GM23338 (cell line): ENCODE measurements at regions not wholly inside any gene's neighbourhood (a gene's known extent, or its start where the extent isn't known, plus 50 kb on each side); places are given as distances from the start of the nearest gene placed in this dataset.

Source experiments
- ATAC-seq: fragments of 200-7000 bp; cut with Tn5 transposase; 3 replicates; pipeline ENCODE4 v1.9.1; 2020
- DNase-seq: peaks from one replicate; pipeline ENCODE4 v3.0.0-alpha.2; 2015; ENCODE audit warnings: low spot score
- H2AFZ ChIP-seq: fragments of 200-600 bp; sonication (generic); 2 replicates; pipeline ENCODE4 v1.8.0; 2016; ENCODE audit warnings: antibody characterized with exemption, mild to moderate bottlenecking, moderate library complexity
- H3F3A ChIP-seq: fragments of 200-600 bp; sonication (generic); replicated peaks from 2 replicates; pipeline ENCODE4 v1.8.0; 2017; ENCODE audit warnings: antibody characterized with exemption, mixed run types, low read depth
- H3K27ac ChIP-seq: fragments of 200-600 bp; sonication (generic); 2 replicates; pipeline ENCODE4 v1.6.1; 2016; ENCODE audit warnings: low read depth
- H3K27me3 ChIP-seq: fragments of 200-600 bp; sonication (generic); 2 replicates; pipeline ENCODE4 v1.8.0; 2016; ENCODE audit warnings: mild to moderate bottlenecking, mixed run types, moderate library complexity; ENCODE audit not compliant: insufficient read depth
- H3K36me3 ChIP-seq: fragments of 200-600 bp; sonication (generic); 2 replicates; pipeline ENCODE4 v1.8.0; 2016; ENCODE audit warnings: mild to moderate bottlenecking; ENCODE audit not compliant: insufficient read depth
- H3K4me1 ChIP-seq: fragments of 200-600 bp; sonication (generic); 2 replicates; pipeline ENCODE4 v1.8.0; 2016; ENCODE audit warnings: mild to moderate bottlenecking, moderate library complexity; ENCODE audit not compliant: insufficient read depth
- H3K4me2 ChIP-seq: fragments of 200-600 bp; sonication (generic); 2 replicates; pipeline ENCODE4 v1.7.1; 2017; ENCODE audit warnings: mixed run types
- H3K4me3 ChIP-seq: fragments of 200-600 bp; sonication (generic); 2 replicates; pipeline ENCODE4 v1.6.1; 2016; ENCODE audit warnings: mixed run types
- H3K79me2 ChIP-seq: fragments of 200-600 bp; sonication (generic); replicated peaks from 2 replicates; pipeline ENCODE4 v1.8.0; 2017; ENCODE audit warnings: mild to moderate bottlenecking; ENCODE audit not compliant: insufficient read depth
- H3K9me2 ChIP-seq: fragments of 200-600 bp; sonication (generic); 2 replicates; pipeline ENCODE4 v1.8.0; 2017; ENCODE audit not compliant: insufficient read depth
- H4K20me1 ChIP-seq: fragments of 200-600 bp; sonication (generic); replicated peaks from 2 replicates; pipeline ENCODE4 v1.8.0; 2017; ENCODE audit warnings: mild to moderate bottlenecking; ENCODE audit not compliant: insufficient read depth
- H3K27ac Mint-ChIP-seq: 2 replicates; pipeline ENCODE4 v1.8.0; 2020; ENCODE audit warnings: inconsistent platforms, mild to moderate bottlenecking, moderate library complexity, mixed read lengths
- H3K27me3 Mint-ChIP-seq: 3 replicates; pipeline ENCODE4 v1.8.0; 2022; ENCODE audit warnings: low read depth, mild to moderate bottlenecking, moderate library complexity, mixed read lengths, inconsistent platforms; ENCODE audit not compliant: insufficient read depth, poor library complexity
- H3K36me3 Mint-ChIP-seq: 3 replicates; pipeline ENCODE4 v1.8.0; 2021; ENCODE audit warnings: low read depth, mild to moderate bottlenecking, inconsistent platforms, moderate library complexity, mixed read lengths
- H3K4me1 Mint-ChIP-seq: 3 replicates; pipeline ENCODE4 v1.8.0; 2020; ENCODE audit warnings: mild to moderate bottlenecking, inconsistent platforms, mixed read lengths
- H3K4me3 Mint-ChIP-seq: 3 replicates; pipeline ENCODE4 v1.8.0; 2021; ENCODE audit warnings: moderate library complexity, mild to moderate bottlenecking, inconsistent platforms, mixed read lengths
- H3K9me3 Mint-ChIP-seq: 3 replicates; pipeline ENCODE4 v1.8.0; 2020; ENCODE audit warnings: moderate library complexity, mild to moderate bottlenecking, inconsistent platforms, mixed read lengths
- CTCF ChIP-seq, 2 experiments: fragments of 200-600 bp in 1 of 2; sonication (generic) in 1 of 2; conservative IDR thresholded peaks; 2 replicates each; pipeline versions ENCODE4 v1.5.1 to v1.6.1; 2016 to 2017; ENCODE audit warnings: antibody characterized with exemption in 2 of 2, low read depth in 2 of 2, mild to moderate bottlenecking in 2 of 2, moderate library complexity in 1 of 2
- ETS1 ChIP-seq: IDR thresholded peaks from 2 replicates; pipeline ENCODE4 v1.6.1; 2016; ENCODE audit warnings: antibody characterized with exemption
- EZH2phosphoT487 ChIP-seq: fragments of 200-600 bp; sonication (generic); IDR thresholded peaks from one replicate; pipeline ENCODE4 v1.8.1; 2018; ENCODE audit warnings: antibody characterized with exemption; ENCODE audit not compliant: unreplicated experiment
- JUNB ChIP-seq: IDR thresholded peaks from one replicate; pipeline ENCODE4 v1.6.1; 2016; ENCODE audit warnings: antibody characterized with exemption; ENCODE audit not compliant: unreplicated experiment
- NANOG ChIP-seq: IDR thresholded peaks from 2 replicates; pipeline ENCODE4 v1.6.1; 2016; ENCODE audit warnings: antibody characterized with exemption, borderline replicate concordance
- ZNF114 ChIP-seq: fragments of 250-450 bp; sonication (Bioruptor Pico); IDR thresholded peaks from 2 replicates; pipeline ENCODE4 v1.5.0; 2020; ENCODE audit warnings: mild to moderate bottlenecking, moderate library complexity
- ZNF331 ChIP-seq: fragments of 250-450 bp; sonication (Bioruptor Pico); IDR thresholded peaks from 2 replicates; pipeline ENCODE4 v1.5.0; 2020; ENCODE audit warnings: low read depth, mild to moderate bottlenecking, moderate library complexity
- ZNF462 ChIP-seq: fragments of 250-450 bp; sonication (Bioruptor Pico); IDR thresholded peaks from 2 replicates; pipeline ENCODE4 v1.5.0; 2020; ENCODE audit warnings: mild to moderate bottlenecking, moderate library complexity

- no peak for TF ChIP-seq ZNF462 (CRISPR knock-in tag)
- TF ChIP-seq ETS1: no peak
Observed at GRCh38 chr4:129543299-129543698, 447.3 kb downstream of the C4orf33 start (continued).

GRCh38 chr4:129545599-129546278 lies 449.8 kb downstream of the C4orf33 start:
- Histone ChIP-seq H3F3A (no peaks in the 10 kb centered on the region), H3K9me2 (peaks cover 16% of the 10 kb centered on the region; the same call in 1 of the 2 replicates), H3K27ac (no peak overlapping the region), H3K4me2 (no peak overlapping the region), H3K4me3 (no peak overlapping the region), H3K27me3 (no peaks in the 10 kb centered on the region), H3K36me3 (no peaks in the 10 kb centered on the region), H2AFZ (peak overlapping the region; percentile 81; the same call in 1 of the 2 replicates), H4K20me1 (no peaks in the 10 kb centered on the region), H3K4me1 (no peaks in the 10 kb centered on the region), H3K79me2 (no peaks in the 10 kb centered on the region)
- Mint-ChIP-seq H3K27me3 (no peaks in the 10 kb centered on the region), H3K4me1 (no peaks in the 10 kb centered on the region), H3K4me3 (no peak overlapping the region), H3K36me3 (no peaks in the 10 kb centered on the region), H3K9me3 (no peaks in the 10 kb centered on the region), H3K27ac (no peak overlapping the region)
- no peak for DNase-seq
- no peak for ATAC-seq
- TF ChIP-seq CTCF (conservative IDR thresholded peaks at IDR 0.05; ENCODE audit: low read depth in 2 of 2) (no peak), ZNF331 (CRISPR knock-in tag) (no peak), ZNF114 (no peak), JUNB (no peak), EZH2phosphoT487 (no peak), NANOG (no peak)
